K562 (cell line): ENCODE measurements at regions not wholly inside any gene's neighbourhood (a gene's known extent, or its start where the extent isn't known, plus 50 kb on each side); places are given as distances from the start of the nearest gene placed in this dataset.

Experiments
- BRD4 ChIP-seq: fragments of 200-600 bp; sonication (generic); IDR thresholded peaks from 2 replicates; pipeline ENCODE4 v1.6.1; 2017; ENCODE audit warnings: inconsistent platforms
- ESRRA ChIP-seq: fragments of 450-650 bp; IDR thresholded peaks from 2 replicates; pipeline ENCODE4 v1.6.1; 2014; ENCODE audit warnings: low read depth, mild to moderate bottlenecking, moderate library complexity, borderline replicate concordance
- EZH2 ChIP-seq: IDR thresholded peaks from 2 replicates; pipeline ENCODE4 v1.6.1; 2012; ENCODE audit warnings: low read depth, mild to moderate bottlenecking, inconsistent platforms, low read length, borderline replicate concordance
- GATAD2A ChIP-seq: fragments of 450-650 bp; IDR thresholded peaks from 2 replicates; pipeline ENCODE4 v1.6.1; 2017
- LEF1 ChIP-seq: fragments of 450-650 bp; IDR thresholded peaks from 2 replicates; pipeline ENCODE4 v1.6.1; 2016; ENCODE audit warnings: mild to moderate bottlenecking
- MYBL2 ChIP-seq, 2 experiments: fragments of 450-650 bp in 1 of 2; sonication (generic) in 1 of 2; formaldehyde crosslinking in 1 of 2; IDR thresholded peaks; 2 replicates each; pipeline versions ENCODE4 v1.6.1 to v1.8.1; 2017 to 2022; ENCODE audit warnings: borderline replicate concordance in 1 of 2, inconsistent platforms in 1 of 2, low read depth in 1 of 2, mild to moderate bottlenecking in 1 of 2, missing genetic modification reagents in 1 of 2, moderate library complexity in 1 of 2
- SIN3A ChIP-seq, 2 experiments: fragments of 150-350 bp in 1 of 2; IDR thresholded peaks; 2 replicates each; pipeline ENCODE4 v1.6.1; 2011 to 2016; ENCODE audit warnings: borderline replicate concordance in 2 of 2, low read depth in 2 of 2, low read length in 2 of 2, mild to moderate bottlenecking in 2 of 2, moderate library complexity in 2 of 2; ENCODE audit not compliant: control insufficient read depth in 1 of 2
- U2AF1 ChIP-seq: fragments of 200-400 bp; formaldehyde crosslinking; optimal IDR thresholded peaks from 2 replicates; pipeline ENCODE3; 2017; ENCODE audit warnings: mild to moderate bottlenecking, low read depth, low read length, moderate library complexity

- no peak for TF ChIP-seq GATAD2A
- TF ChIP-seq EZH2 = no peak
- no peak for TF ChIP-seq ESRRA
- TF ChIP-seq BRD4 = no peak
- TF ChIP-seq LEF1 = no peak
- TF ChIP-seq MYBL2 (IDR thresholded peaks at IDR 0.05; ENCODE audit: low read depth) = no peak
- TF ChIP-seq MYBL2 (CRISPR knock-in tag; IDR thresholded peaks at IDR 0.05; ENCODE audit: borderline replicate concordance) = no peak
- no peak for TF ChIP-seq SIN3A (IDR thresholded peaks at IDR 0.05; ENCODE audit: borderline replicate concordance in 2 of 2, control insufficient read depth in 1 of 2, low read depth in 2 of 2, low read length in 2 of 2)
- TF ChIP-seq U2AF1 = no peak
Measured at GRCh38 chr15:69685512-69686452, 233.2 kb downstream of the RPLP1 start.
